HepG2 (cell line): ENCODE measurements at regions not wholly inside any gene's neighbourhood (a gene's known extent, or its start where the extent isn't known, plus 50 kb on each side); places are given as distances from the start of the nearest gene placed in this dataset.

Source experiments
- ATAC-seq: fragments of 200-7000 bp; cut with Tn5 transposase; 3 replicates; pipeline ENCODE4 v1.9.1; 2020; ENCODE audit warnings: mild to moderate bottlenecking, moderate library complexity
- BruUV-seq: library from RNA; stranded (reverse); fragments of 400-500 nt; replicated peaks from 2 replicates; lab custom pipeline; 2021; lab: Mats Ljungman, UMichigan
- CTCF ChIA-PET: fragments of 300-600 bp; formaldehyde crosslinking; extraction: SDS; loops from one replicate; lab custom pipeline; 2021; ENCODE audit warnings: low total read pairs, inconsistent platforms, low intra/inter-chr PET ratio; lab: Yijun Ruan, JAX
- POLR2A ChIA-PET: fragments of 350-600 bp; sonication (Branson Sonifier 250); formaldehyde crosslinking; loops from one replicate; lab custom pipeline; 2020; ENCODE audit warnings: antibody characterized with exemption, inconsistent platforms; lab: Yijun Ruan, JAX
- DNase-seq: peaks from one replicate; pipeline ENCODE4 v3.0.0-alpha.2; 2015; ENCODE audit warnings: low spot score
- FAIRE-seq: peaks from 3 replicates; lab custom pipeline; 2011; peaks lifted over from hg19 to GRCh38; lab: Jason Lieb, UNC
- H2AFZ ChIP-seq: one replicate; pipeline ENCODE4 v1.6.1; 2011; ENCODE audit warnings: low read length, inconsistent platforms
- H3K27ac ChIP-seq: fragments of 300-600 bp; 3 replicates; pipeline ENCODE4 v1.8.0; 2011; ENCODE audit warnings: mixed run types, mild to moderate bottlenecking, mixed read lengths, low read length, inconsistent platforms; ENCODE audit not compliant: insufficient read depth; ENCODE audit errors: extremely low read length
- H3K27me3 ChIP-seq, 2 experiments: fragments of 200-600 bp in 1 of 2; 2 replicates in 1 of 2; 3 replicates in 1 of 2; pipeline versions ENCODE4 v1.6.0 to v1.8.0; 2011; ENCODE audit warnings: low read length in 2 of 2, mild to moderate bottlenecking in 2 of 2, moderate library complexity in 2 of 2, inconsistent platforms in 1 of 2; ENCODE audit not compliant: insufficient read depth in 2 of 2, control insufficient read depth in 1 of 2
- H3K36me3 ChIP-seq, 2 experiments: fragments of 200-600 bp in 1 of 2; replicated peaks in 1 of 2; 2 replicates in 1 of 2; 3 replicates in 1 of 2; pipeline versions ENCODE4 v1.5.1 to v1.8.0; 2011; ENCODE audit warnings: low read length in 2 of 2, inconsistent platforms in 1 of 2; ENCODE audit not compliant: insufficient read depth in 2 of 2, control insufficient read depth in 1 of 2
- H3K4me1 ChIP-seq: 2 replicates; pipeline ENCODE4 v1.5.1; 2012; ENCODE audit warnings: low read length, inconsistent platforms; ENCODE audit not compliant: insufficient read depth
- H3K4me2 ChIP-seq: 2 replicates; pipeline ENCODE4 v1.6.0; 2011; ENCODE audit warnings: low read depth, low read length, inconsistent platforms
- H3K4me3 ChIP-seq, 3 experiments: fragments of 200-600 bp in 1 of 3; sonication (generic), shearing (Covaris generic) in 1 of 3; replicated peaks in 1 of 3; 2 replicates each; pipeline ENCODE4 v1.5.1; 2011 to 2016; ENCODE audit warnings: low read length in 3 of 3, inconsistent platforms in 2 of 3, low read depth in 2 of 3, mild to moderate bottlenecking in 2 of 3, control low read depth in 1 of 3, mixed read lengths in 1 of 3; ENCODE audit not compliant: insufficient read depth in 1 of 3
- H3K79me2 ChIP-seq: one replicate; pipeline ENCODE4 v1.6.1; 2011; ENCODE audit warnings: low read length, inconsistent platforms; ENCODE audit not compliant: insufficient read depth
- H3K9ac ChIP-seq: 2 replicates; pipeline ENCODE4 v1.6.0; 2011; ENCODE audit warnings: mild to moderate bottlenecking, low read depth, low read length, inconsistent platforms; ENCODE audit not compliant: insufficient read depth
- H3K9me3 ChIP-seq: 2 replicates; pipeline ENCODE4 v1.5.1; 2012; ENCODE audit warnings: mild to moderate bottlenecking, low read length
- H4K20me1 ChIP-seq: 2 replicates; pipeline ENCODE4 v1.6.0; 2011; ENCODE audit warnings: inconsistent platforms, mild to moderate bottlenecking, low read length, moderate library complexity; ENCODE audit not compliant: insufficient read depth
- ARNT ChIP-seq: fragments of 450-650 bp; IDR thresholded peaks from 2 replicates; pipeline ENCODE4 v1.6.1; 2017
- ATF7 ChIP-seq, 2 experiments: fragments of 450-650 bp in 1 of 2; sonication (generic) in 1 of 2; formaldehyde crosslinking in 1 of 2; IDR thresholded peaks; 2 replicates each; pipeline versions ENCODE4 v1.4.0 to v1.6.1; 2016 to 2020; ENCODE audit warnings: antibody characterized with exemption in 1 of 2, mild to moderate bottlenecking in 1 of 2, missing genetic modification reagents in 1 of 2
- ATM ChIP-seq: fragments of 450-650 bp; IDR thresholded peaks from 2 replicates; pipeline ENCODE4 v1.7.1; 2017; ENCODE audit warnings: mild to moderate bottlenecking, borderline replicate concordance
- CREB1 ChIP-seq, 2 experiments: fragments of 450-650 bp in 1 of 2; IDR thresholded peaks; 2 replicates each; pipeline ENCODE4 v1.6.1; 2016 to 2017; ENCODE audit warnings: control low read depth in 1 of 2, mild to moderate bottlenecking in 1 of 2, missing compliant biosample characterization in 1 of 2, missing genetic modification characterization in 1 of 2
- GATAD2A ChIP-seq: IDR thresholded peaks from 2 replicates; pipeline ENCODE4 v1.6.1; 2016
- HIVEP1 ChIP-seq: sonication (generic); formaldehyde crosslinking; IDR thresholded peaks from 2 replicates; pipeline ENCODE4 v1.4.0; 2020; ENCODE audit warnings: mild to moderate bottlenecking, missing genetic modification reagents
- KAT2B ChIP-seq: fragments of 150-350 bp; IDR thresholded peaks from 2 replicates; pipeline ENCODE4 v1.6.1; 2014; ENCODE audit warnings: low read depth, low read length, borderline replicate concordance
- KLF9 ChIP-seq: IDR thresholded peaks from 2 replicates; pipeline ENCODE4 v1.6.1; 2016; ENCODE audit warnings: low read depth
- MAF1 ChIP-seq: sonication (generic); formaldehyde crosslinking; IDR thresholded peaks from 2 replicates; pipeline ENCODE4 v1.5.0; 2020; ENCODE audit warnings: missing genetic modification reagents, borderline replicate concordance
- PHF5A ChIP-seq: IDR thresholded peaks from one replicate; pipeline ENCODE4 v1.6.1; 2018; ENCODE audit warnings: low read depth, missing genetic modification reagents; ENCODE audit not compliant: unreplicated experiment
- REL ChIP-seq: sonication (generic); formaldehyde crosslinking; conservative IDR thresholded peaks from 2 replicates; pipeline ENCODE4 v1.8.0; 2022; ENCODE audit warnings: mild to moderate bottlenecking, missing genetic modification reagents, moderate library complexity
- SCMH1 ChIP-seq: sonication (generic); formaldehyde crosslinking; IDR thresholded peaks from 2 replicates; pipeline ENCODE4 v1.9.0; 2021; ENCODE audit warnings: missing genetic modification reagents, mild to moderate bottlenecking, borderline replicate concordance
- ZNF556 ChIP-seq: sonication (generic); formaldehyde crosslinking; IDR thresholded peaks from 2 replicates; pipeline ENCODE4 v1.4.0; 2020; ENCODE audit warnings: mild to moderate bottlenecking, missing genetic modification reagents, borderline replicate concordance
- ZNF704 ChIP-seq: sonication (generic); formaldehyde crosslinking; IDR thresholded peaks from 2 replicates; pipeline ENCODE4 v1.8.1; 2023; ENCODE audit warnings: mild to moderate bottlenecking, inconsistent platforms, moderate library complexity, missing genetic modification reagents, borderline replicate concordance
- WGBS: methylation state at CpG from one replicate; pipeline ENCODE4 v1.1.6; 2017; ENCODE audit warnings: low lambda C conversion rate; 5-methylcytosine and 5-hydroxymethylcytosine counted together
- in situ Hi-C: cut with HindIII; loops from 2 replicates; pipeline ENCODE4 v1.10.0; 2017; ENCODE audit warnings: low pct_unique_long_range_greater_than_20kb; ENCODE audit not compliant: extremely low pct_ligation_motif_present
- intact Hi-C: fragments of 100-400 bp; cut with micrococcal nuclease; formaldehyde crosslinking; loops from one replicate; pipeline ENCODE4 v1.10.0; 2022; ENCODE audit not compliant: unreplicated experiment
- TF ChIP-seq, protein P1 (sequence below): sonication (generic); formaldehyde crosslinking; IDR thresholded peaks from 2 replicates; pipeline ENCODE4 v1.4.0; 2020; ENCODE audit warnings: missing genetic modification reagents
- TF ChIP-seq, protein P2 (sequence below): sonication (generic); formaldehyde crosslinking; IDR thresholded peaks from 2 replicates; pipeline ENCODE4 v1.4.0; 2020; ENCODE audit warnings: missing genetic modification reagents
- TF ChIP-seq, protein P3 (sequence below): sonication (generic); formaldehyde crosslinking; IDR thresholded peaks from 2 replicates; pipeline ENCODE4 v1.8.0; 2022; ENCODE audit warnings: missing genetic modification reagents, mild to moderate bottlenecking, inconsistent platforms, borderline replicate concordance

DNA sequence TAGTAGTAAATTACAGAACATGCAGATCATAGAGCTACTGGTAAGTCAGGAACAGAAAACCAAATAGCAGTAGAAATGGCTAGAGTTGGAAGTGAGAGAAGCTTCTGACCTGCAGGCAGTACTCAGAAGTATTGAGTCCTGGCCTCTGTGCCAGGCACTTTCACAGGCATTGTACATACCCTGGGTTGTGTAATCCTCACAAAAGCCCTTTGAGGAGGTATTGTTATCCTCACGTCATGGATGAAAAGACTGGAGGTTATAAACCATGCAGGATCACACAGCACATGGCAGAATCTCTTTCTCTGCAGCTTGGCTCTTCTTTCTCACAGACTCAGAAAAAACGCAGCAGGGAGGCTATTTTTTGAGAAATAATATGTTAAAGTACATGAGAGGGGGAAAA, 789.3 kb upstream of the FAM98A start (continued):
- TF ChIP-seq HIVEP1 (CRISPR knock-in tag) (no peak), KAT2B (no peak)
- TF ChIP-seq, protein P1, sequence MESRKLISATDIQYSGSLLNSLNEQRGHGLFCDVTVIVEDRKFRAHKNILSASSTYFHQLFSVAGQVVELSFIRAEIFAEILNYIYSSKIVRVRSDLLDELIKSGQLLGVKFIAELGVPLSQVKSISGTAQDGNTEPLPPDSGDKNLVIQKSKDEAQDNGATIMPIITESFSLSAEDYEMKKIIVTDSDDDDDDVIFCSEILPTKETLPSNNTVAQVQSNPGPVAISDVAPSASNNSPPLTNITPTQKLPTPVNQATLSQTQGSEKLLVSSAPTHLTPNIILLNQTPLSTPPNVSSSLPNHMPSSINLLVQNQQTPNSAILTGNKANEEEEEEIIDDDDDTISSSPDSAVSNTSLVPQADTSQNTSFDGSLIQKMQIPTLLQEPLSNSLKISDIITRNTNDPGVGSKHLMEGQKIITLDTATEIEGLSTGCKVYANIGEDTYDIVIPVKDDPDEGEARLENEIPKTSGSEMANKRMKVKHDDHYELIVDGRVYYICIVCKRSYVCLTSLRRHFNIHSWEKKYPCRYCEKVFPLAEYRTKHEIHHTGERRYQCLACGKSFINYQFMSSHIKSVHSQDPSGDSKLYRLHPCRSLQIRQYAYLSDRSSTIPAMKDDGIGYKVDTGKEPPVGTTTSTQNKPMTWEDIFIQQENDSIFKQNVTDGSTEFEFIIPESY (CRISPR knock-in tag): no peak

DNA sequence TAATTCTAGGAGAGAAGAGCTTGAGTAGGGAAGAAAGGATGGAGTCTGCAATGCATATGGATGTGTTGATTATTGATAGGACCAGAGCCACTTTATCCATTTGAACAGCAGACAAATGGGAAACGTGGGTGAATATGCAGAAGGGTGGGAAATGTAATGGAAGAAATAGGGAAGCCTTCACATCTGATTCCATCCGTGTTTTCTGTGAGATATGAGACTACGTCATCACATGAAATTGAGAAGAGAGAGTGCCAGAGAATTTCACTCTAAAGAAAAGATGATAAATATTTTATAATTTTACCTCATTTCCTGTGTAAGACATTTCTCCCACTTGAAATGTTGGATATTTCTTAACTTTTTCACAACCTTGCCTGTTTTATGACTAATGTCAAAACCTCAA, 788.4 kb upstream of the FAM98A start:
- no peak overlapping the region for H2AFZ ChIP-seq
- intact Hi-C loops: no loop called here
- in situ Hi-C loops: no loop called here
- no peaks in the 10 kb centered on the region for H3K79me2 ChIP-seq
- H3K36me3 ChIP-seq: no peaks in the 10 kb centered on the region
- WGBS: 12% methylated on average over 3 of the region's 3 CpGs
- no peak overlapping the region for H3K4me3 ChIP-seq
- H3K9ac ChIP-seq: no peak overlapping the region
- no peak for FAIRE-seq
- H3K9me3 ChIP-seq: 0 out of 2 replicates have a peak, but pooled peaks cover 11% of the 10 kb centered on the region
- ChIA-PET CTCF (no interaction called here), POLR2A (no interaction called here)
- H3K27me3 ChIP-seq: no peaks in the 10 kb centered on the region
- H3K4me1 ChIP-seq: no peaks in the 10 kb centered on the region
- H4K20me1 ChIP-seq: no peaks in the 10 kb centered on the region
- H3K4me2 ChIP-seq: no peak overlapping the region
- no peak for ATAC-seq
- no TSS peak for BruUV-seq
- no peak for DNase-seq
- no peak overlapping the region for H3K27ac ChIP-seq
- no peak for TF ChIP-seq PHF5A (CRISPR knock-in tag)
- TF ChIP-seq, protein P2, sequence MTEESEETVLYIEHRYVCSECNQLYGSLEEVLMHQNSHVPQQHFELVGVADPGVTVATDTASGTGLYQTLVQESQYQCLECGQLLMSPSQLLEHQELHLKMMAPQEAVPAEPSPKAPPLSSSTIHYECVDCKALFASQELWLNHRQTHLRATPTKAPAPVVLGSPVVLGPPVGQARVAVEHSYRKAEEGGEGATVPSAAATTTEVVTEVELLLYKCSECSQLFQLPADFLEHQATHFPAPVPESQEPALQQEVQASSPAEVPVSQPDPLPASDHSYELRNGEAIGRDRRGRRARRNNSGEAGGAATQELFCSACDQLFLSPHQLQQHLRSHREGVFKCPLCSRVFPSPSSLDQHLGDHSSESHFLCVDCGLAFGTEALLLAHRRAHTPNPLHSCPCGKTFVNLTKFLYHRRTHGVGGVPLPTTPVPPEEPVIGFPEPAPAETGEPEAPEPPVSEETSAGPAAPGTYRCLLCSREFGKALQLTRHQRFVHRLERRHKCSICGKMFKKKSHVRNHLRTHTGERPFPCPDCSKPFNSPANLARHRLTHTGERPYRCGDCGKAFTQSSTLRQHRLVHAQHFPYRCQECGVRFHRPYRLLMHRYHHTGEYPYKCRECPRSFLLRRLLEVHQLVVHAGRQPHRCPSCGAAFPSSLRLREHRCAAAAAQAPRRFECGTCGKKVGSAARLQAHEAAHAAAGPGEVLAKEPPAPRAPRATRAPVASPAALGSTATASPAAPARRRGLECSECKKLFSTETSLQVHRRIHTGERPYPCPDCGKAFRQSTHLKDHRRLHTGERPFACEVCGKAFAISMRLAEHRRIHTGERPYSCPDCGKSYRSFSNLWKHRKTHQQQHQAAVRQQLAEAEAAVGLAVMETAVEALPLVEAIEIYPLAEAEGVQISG (CRISPR knock-in tag): no peak
- TF ChIP-seq ATF7 (IDR thresholded peaks at IDR 0.05): peak; percentile 69
- TF ChIP-seq ATF7 (CRISPR knock-in tag; IDR thresholded peaks at IDR 0.05): no peak
- no peak for TF ChIP-seq ZNF556
- TF ChIP-seq ZNF704 (CRISPR knock-in tag): no peak
- no peak for TF ChIP-seq SCMH1
- TF ChIP-seq, protein P3, sequence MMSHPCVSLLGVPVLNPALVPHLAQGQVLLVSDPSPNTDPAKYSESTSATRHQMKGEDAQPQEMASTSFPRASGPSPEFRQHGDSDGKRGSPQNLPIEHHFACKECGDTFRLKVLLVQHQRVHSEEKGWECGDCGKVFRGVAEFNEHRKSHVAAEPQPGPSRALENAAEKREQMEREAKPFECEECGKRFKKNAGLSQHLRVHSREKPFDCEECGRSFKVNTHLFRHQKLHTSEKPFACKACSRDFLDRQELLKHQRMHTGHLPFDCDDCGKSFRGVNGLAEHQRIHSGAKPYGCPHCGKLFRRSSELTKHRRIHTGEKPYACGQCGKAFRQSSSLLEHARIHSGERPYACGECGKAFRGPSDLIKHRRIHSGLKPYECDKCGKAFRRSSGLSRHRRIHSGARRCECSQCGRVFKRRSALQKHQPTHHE (CRISPR knock-in tag): no peak
- no peak for TF ChIP-seq KLF9 (CRISPR knock-in tag)
- TF ChIP-seq ARNT: no peak
- TF ChIP-seq CREB1 (IDR thresholded peaks at IDR 0.05): peak; percentile 73
- no peak for TF ChIP-seq CREB1 (CRISPR knock-in tag; IDR thresholded peaks at IDR 0.05)
- no peak for TF ChIP-seq GATAD2A (CRISPR knock-in tag)
- no peak for TF ChIP-seq ATM
- TF ChIP-seq REL (CRISPR knock-in tag): no peak
- TF ChIP-seq MAF1: no peak
